OCI-LY1 (cell line): ENCODE measurements at regions not wholly inside any gene's neighbourhood (a gene's known extent, or its start where the extent isn't known, plus 50 kb on each side); places are given as distances from the start of the nearest gene placed in this dataset.

ENCODE experiments used
- H2AFZ ChIP-seq: fragments of 200-600 bp; sonication (generic), shearing (Covaris generic); 2 replicates; pipeline ENCODE4 v1.6.0; 2014; ENCODE audit warnings: antibody characterized with exemption, mild to moderate bottlenecking, low read length
- H3F3A ChIP-seq: fragments of 200-600 bp; sonication (generic), shearing (Covaris generic); 2 replicates; pipeline ENCODE4 v1.6.0; 2014; ENCODE audit warnings: mild to moderate bottlenecking, antibody characterized with exemption, low read length, moderate library complexity; ENCODE audit not compliant: insufficient read depth
- H3K27ac ChIP-seq: fragments of 200-600 bp; sonication (generic); 2 replicates; pipeline ENCODE4 v1.5.1; 2014; ENCODE audit warnings: low read length, mixed run types, mild to moderate bottlenecking, low read depth; ENCODE audit not compliant: poor library complexity, severe bottlenecking
- H3K27me3 ChIP-seq: fragments of 200-600 bp; sonication (generic); 2 replicates; pipeline ENCODE4 v1.6.0; 2014; ENCODE audit warnings: antibody characterized with exemption, mild to moderate bottlenecking, low read length, moderate library complexity; ENCODE audit not compliant: insufficient read depth
- H3K36me3 ChIP-seq: fragments of 200-600 bp; sonication (generic); 2 replicates; pipeline ENCODE4 v1.6.1; 2014; ENCODE audit warnings: mild to moderate bottlenecking, antibody characterized with exemption, low read length, moderate library complexity, mixed read lengths; ENCODE audit not compliant: insufficient read depth
- H3K4me1 ChIP-seq: fragments of 200-600 bp; sonication (generic); 2 replicates; pipeline ENCODE4 v1.5.1; 2014; ENCODE audit warnings: mild to moderate bottlenecking, low read length, moderate library complexity; ENCODE audit not compliant: insufficient read depth, severe bottlenecking
- H3K4me2 ChIP-seq: fragments of 200-600 bp; sonication (generic), shearing (Covaris generic); 2 replicates; pipeline ENCODE4 v1.6.1; 2014; ENCODE audit warnings: low read length
- H3K4me3 ChIP-seq: fragments of 200-600 bp; sonication (generic); 2 replicates; pipeline ENCODE4 v1.5.1; 2014; ENCODE audit warnings: low read length, low read depth, mild to moderate bottlenecking, mixed read lengths; ENCODE audit not compliant: poor library complexity, severe bottlenecking
- H3K79me2 ChIP-seq: fragments of 200-600 bp; shearing (Covaris generic); 2 replicates; pipeline ENCODE4 v1.6.1; 2016; ENCODE audit warnings: mixed run types, low read length, mixed read lengths; ENCODE audit not compliant: insufficient read depth
- H3K9ac ChIP-seq: fragments of 200-600 bp; sonication (generic), shearing (Covaris generic); 2 replicates; pipeline ENCODE4 v1.6.1; 2014; ENCODE audit warnings: mild to moderate bottlenecking, low read length, mixed read lengths
- H3K9me2 ChIP-seq: fragments of 200-600 bp; sonication (generic), shearing (Covaris generic); 2 replicates; pipeline ENCODE4 v1.6.1; 2014; ENCODE audit warnings: low read depth, mild to moderate bottlenecking, low read length, mixed read lengths
- H3K9me3 ChIP-seq: fragments of 200-600 bp; shearing (Covaris generic); 2 replicates; pipeline ENCODE4 v1.6.1; 2014; ENCODE audit warnings: low read length, mixed read lengths
- H4K20me1 ChIP-seq: fragments of 200-600 bp; sonication (generic), shearing (Covaris generic); 2 replicates; pipeline ENCODE4 v1.6.0; 2016; ENCODE audit warnings: mild to moderate bottlenecking, low read length; ENCODE audit not compliant: insufficient read depth
- CTCF ChIP-seq: fragments of 200-600 bp; sonication (generic), shearing (Covaris generic); IDR thresholded peaks from 2 replicates; pipeline ENCODE4 v1.5.1; 2017; ENCODE audit warnings: mild to moderate bottlenecking, antibody characterized with exemption, low read length, moderate library complexity, mixed read lengths
- EZH2 ChIP-seq: fragments of 200-600 bp; sonication (generic), shearing (Covaris generic); IDR thresholded peaks from 2 replicates; pipeline ENCODE4 v1.8.0; 2017; ENCODE audit warnings: borderline replicate concordance, mixed run types, mild to moderate bottlenecking, antibody characterized with exemption, low read length, moderate library complexity, mixed read lengths

GRCh38 chr2:181782660-181783059 lies 102.3 kb upstream of the NEUROD1 start:
- no peaks in the 10 kb centered on the region for H3K27me3 ChIP-seq
- H3F3A ChIP-seq, result no peaks in the 10 kb centered on the region
- H2AFZ ChIP-seq, result no peak overlapping the region
- H3K79me2 ChIP-seq, result no peaks in the 10 kb centered on the region
- no peaks in the 10 kb centered on the region for H3K9me3 ChIP-seq
- no peaks in the 10 kb centered on the region for H3K36me3 ChIP-seq
- H3K4me2 ChIP-seq, result no peak overlapping the region
- no peak overlapping the region for H3K9ac ChIP-seq
- no peak for TF ChIP-seq EZH2
- TF ChIP-seq CTCF, result no peak
- H3K9me2 ChIP-seq, result no peaks in the 10 kb centered on the region
- H3K27ac ChIP-seq, result no peak overlapping the region
- H3K4me1 ChIP-seq, result no peaks in the 10 kb centered on the region
- no peak overlapping the region for H3K4me3 ChIP-seq
- H4K20me1 ChIP-seq, result no peaks in the 10 kb centered on the region

- H2AFZ ChIP-seq, result no peak overlapping the region
- no peaks in the 10 kb centered on the region for H3K9me3 ChIP-seq
- H3K27me3 ChIP-seq, result no peaks in the 10 kb centered on the region
- no peaks in the 10 kb centered on the region for H3K36me3 ChIP-seq
- no peaks in the 10 kb centered on the region for H3K79me2 ChIP-seq
- no peaks in the 10 kb centered on the region for H4K20me1 ChIP-seq
- no peaks in the 10 kb centered on the region for H3K4me1 ChIP-seq
- H3K27ac ChIP-seq, result no peak overlapping the region
- no peak overlapping the region for H3K9ac ChIP-seq
- no peak for TF ChIP-seq EZH2
- no peak overlapping the region for H3K4me3 ChIP-seq
- H3K4me2 ChIP-seq, result no peak overlapping the region
- no peaks in the 10 kb centered on the region for H3F3A ChIP-seq
- no peaks in the 10 kb centered on the region for H3K9me2 ChIP-seq
These were observed 104.2 kb upstream of the NEUROD1 start for GRCh38 chr2:181784556-181784955.

GRCh38 chr2:181785691-181786344 lies 105.5 kb upstream of the NEUROD1 start:
- Histone ChIP-seq H3K9me3 (no peaks in the 10 kb centered on the region), H3K27me3 (no peaks in the 10 kb centered on the region), H3K9me2 (no peaks in the 10 kb centered on the region), H3K27ac (no peak overlapping the region), H2AFZ (no peak overlapping the region), H3K4me3 (no peak overlapping the region), H3K4me2 (no peak overlapping the region), H3K9ac (no peak overlapping the region), H4K20me1 (no peaks in the 10 kb centered on the region), H3K36me3 (no peaks in the 10 kb centered on the region), H3F3A (no peaks in the 10 kb centered on the region), H3K79me2 (no peaks in the 10 kb centered on the region), H3K4me1 (no peaks in the 10 kb centered on the region)
- no peak for TF ChIP-seq EZH2
- TF ChIP-seq CTCF, result no peak
